CD14-positive monocyte (primary cell): ENCODE measurements at regions not wholly inside any gene's neighbourhood (a gene's known extent, or its start where the extent isn't known, plus 50 kb on each side); places are given as distances from the start of the nearest gene placed in this dataset.

Source experiments
- DNase-seq, 3 donors: peaks; one replicate each; pipeline ENCODE4 v3.0.0-alpha.2; 2011 to 2022
- H2AFZ ChIP-seq: 2 replicates; pipeline ENCODE4 v1.6.0; 2012; ENCODE audit warnings: mild to moderate bottlenecking, low read depth, low read length, inconsistent platforms; ENCODE audit not compliant: insufficient read depth, poor library complexity, severe bottlenecking
- H3K27ac ChIP-seq, 2 donors: 1 replicate in 1 of 2; 2 replicates in 1 of 2; pipeline ENCODE4 v1.5.1; 2012 to 2013; ENCODE audit warnings: low read length in 2 of 2, control low read depth in 1 of 2, inconsistent platforms in 1 of 2, low read depth in 1 of 2, mild to moderate bottlenecking in 1 of 2
- H3K27me3 ChIP-seq, 2 donors: one replicate each; pipeline versions ENCODE4 v1.6.0 to v1.6.1; 2011 to 2013; ENCODE audit warnings: low read length in 2 of 2; ENCODE audit not compliant: control insufficient read depth in 2 of 2, insufficient read depth in 2 of 2
- H3K36me3 ChIP-seq, 2 donors: replicated peaks in 1 of 2; 1 replicate in 1 of 2; 2 replicates in 1 of 2; pipeline versions ENCODE4 v1.5.1 to v1.6.1; 2012 to 2013; ENCODE audit warnings: low read length in 2 of 2, control low read depth in 1 of 2, inconsistent platforms in 1 of 2, mild to moderate bottlenecking in 1 of 2; ENCODE audit not compliant: insufficient read depth in 2 of 2, control insufficient read depth in 1 of 2
- H3K4me1 ChIP-seq, 2 donors: 1 replicate in 1 of 2; 2 replicates in 1 of 2; pipeline versions ENCODE4 v1.5.1 to v1.6.1; 2012 to 2013; ENCODE audit warnings: low read length in 2 of 2, control low read depth in 1 of 2, inconsistent platforms in 1 of 2, mild to moderate bottlenecking in 1 of 2, moderate library complexity in 1 of 2; ENCODE audit not compliant: insufficient read depth in 2 of 2, control insufficient read depth in 1 of 2
- H3K4me2 ChIP-seq: replicated peaks from 2 replicates; pipeline ENCODE3; 2012; ENCODE audit warnings: low read length, moderate library complexity, mild to moderate bottlenecking; ENCODE audit not compliant: poor library complexity, severe bottlenecking; ENCODE audit errors: extremely low read depth
- H3K4me3 ChIP-seq, 3 experiments: fragments of 200-600 bp in 1 of 3; sonication (generic) in 1 of 3; replicated peaks in 1 of 3; 1 replicate in 2 of 3; 2 replicates in 1 of 3; pipeline ENCODE4 v1.5.1; 2011 to 2013; ENCODE audit warnings: low read length in 3 of 3, mild to moderate bottlenecking in 3 of 3, control low read depth in 2 of 3, low read depth in 2 of 3, inconsistent platforms in 1 of 3, moderate library complexity in 1 of 3
- H3K79me2 ChIP-seq: 2 replicates; pipeline ENCODE4 v1.6.0; 2012; ENCODE audit warnings: mild to moderate bottlenecking, control low read depth, inconsistent platforms, low read length, moderate library complexity; ENCODE audit not compliant: insufficient read depth
- H3K9ac ChIP-seq: 2 replicates; pipeline ENCODE4 v1.6.0; 2017; ENCODE audit warnings: low read length, mild to moderate bottlenecking; ENCODE audit not compliant: insufficient read depth, poor library complexity, severe bottlenecking
- H3K9me3 ChIP-seq, 2 donors: replicated peaks in 1 of 2; 1 replicate in 1 of 2; 2 replicates in 1 of 2; pipeline versions ENCODE4 v1.5.1 to v1.6.1; 2012 to 2013; ENCODE audit warnings: low read length in 2 of 2, control low read depth in 1 of 2; ENCODE audit not compliant: control insufficient read depth in 1 of 2, insufficient read depth in 1 of 2
- H4K20me1 ChIP-seq: 2 replicates; pipeline ENCODE4 v1.6.0; 2012; ENCODE audit warnings: mild to moderate bottlenecking, low read length, control low read depth, moderate library complexity; ENCODE audit not compliant: insufficient read depth
- H3K27ac Mint-ChIP-seq, 7 donors: one replicate each; pipeline ENCODE4 v1.8.0; 2020; ENCODE audit warnings: mild to moderate bottlenecking in 7 of 7, mixed read lengths in 7 of 7, moderate library complexity in 6 of 7, inconsistent platforms in 2 of 7
- H3K27me3 Mint-ChIP-seq, 3 donors: one replicate each; pipeline ENCODE4 v1.8.0; 2021 to 2022; ENCODE audit warnings: low read depth in 3 of 3, mild to moderate bottlenecking in 3 of 3, mixed read lengths in 3 of 3, moderate library complexity in 3 of 3, inconsistent platforms in 1 of 3
- H3K36me3 Mint-ChIP-seq, 2 donors: one replicate each; pipeline ENCODE4 v1.8.0; 2020; ENCODE audit warnings: mixed read lengths in 2 of 2, inconsistent platforms in 1 of 2, mild to moderate bottlenecking in 1 of 2
- H3K4me1 Mint-ChIP-seq: one replicate; pipeline ENCODE4 v1.8.0; 2020; ENCODE audit warnings: mild to moderate bottlenecking, mixed read lengths
- H3K4me3 Mint-ChIP-seq, 2 donors: one replicate each; pipeline ENCODE4 v1.8.0; 2020; ENCODE audit warnings: mild to moderate bottlenecking in 2 of 2, mixed read lengths in 2 of 2, moderate library complexity in 1 of 2
- H3K9me3 Mint-ChIP-seq, 7 donors: one replicate each; pipeline ENCODE4 v1.8.0; 2020 to 2022; ENCODE audit warnings: mixed read lengths in 7 of 7, mild to moderate bottlenecking in 6 of 7, moderate library complexity in 6 of 7, inconsistent platforms in 2 of 7
- CTCF ChIP-seq: fragments of 200-600 bp; IDR thresholded peaks from one replicate; pipeline ENCODE4 v1.8.0; 2022; ENCODE audit warnings: antibody characterized with exemption, mild to moderate bottlenecking
- WGBS: methylation state at CpG from one replicate; pipeline ENCODE4 v1.1.5; 2013; ENCODE audit warnings: missing lambda C conversion rate; ENCODE audit not compliant: insufficient coverage; 5-methylcytosine and 5-hydroxymethylcytosine counted together
- intact Hi-C, 2 donors: fragments of 100-400 bp; cut with micrococcal nuclease; formaldehyde crosslinking; loops; one replicate each; pipeline versions ENCODE4 v1.15.0 to v1.15.1; 2023

GRCh38 chr6:140343128-140343527 is 968.7 kb upstream of the CITED2 start:
- peaks cover 0 to 19% (median 11%) of the 10 kb centered on the region in 7 donors for H3K9me3 Mint-ChIP-seq
- no peak overlapping the region for H3K27ac Mint-ChIP-seq
- no peaks in the 10 kb centered on the region for H3K27me3 ChIP-seq

GRCh38 chr6:140341272-140341671 is 966.8 kb upstream of the CITED2 start:
- DNase-seq, result no peak
- TF ChIP-seq CTCF, result no peak
- Histone ChIP-seq H3K9ac (no peak overlapping the region), H4K20me1 (no peaks in the 10 kb centered on the region), H3K79me2 (no peaks in the 10 kb centered on the region), H3K27ac (no peak overlapping the region), H3K36me3 (no peaks in the 10 kb centered on the region), H3K9me3 (peaks cover 0 to 10% of the 10 kb centered on the region in 2 donors), H3K27me3 (no peaks in the 10 kb centered on the region), H3K4me2 (no peak overlapping the region), H3K4me1 (no peaks in the 10 kb centered on the region), H3K4me3 (no peak overlapping the region), H2AFZ (no peak overlapping the region)
- Mint-ChIP-seq H3K27ac (no peak overlapping the region), H3K9me3 (peaks cover 3 to 27% (median 15%) of the 10 kb centered on the region in 7 donors), H3K4me3 (no peak overlapping the region), H3K27me3 (no peaks in the 10 kb centered on the region), H3K36me3 (no peaks in the 10 kb centered on the region), H3K4me1 (no peaks in the 10 kb centered on the region)
- intact Hi-C loops, result no loop called here

More at GRCh38 chr6:140343128-140343527, 968.7 kb upstream of the CITED2 start:
- no peak for TF ChIP-seq CTCF
- Mint-ChIP-seq H3K36me3 (no peaks in the 10 kb centered on the region), H3K4me1 (no peaks in the 10 kb centered on the region), H3K4me3 (no peak overlapping the region), H3K27me3 (peaks cover 0 to 1% (median 0%) of the 10 kb centered on the region in 3 donors)
- H3K79me2 ChIP-seq, result no peaks in the 10 kb centered on the region
- H4K20me1 ChIP-seq, result no peaks in the 10 kb centered on the region
- no peak overlapping the region for H2AFZ ChIP-seq
- H3K9ac ChIP-seq, result no peak overlapping the region
- no peak overlapping the region for H3K4me3 ChIP-seq
- 100% methylated on average over 1 of the region's 2 CpGs for WGBS
- H3K4me1 ChIP-seq, result no peaks in the 10 kb centered on the region
- intact Hi-C loops, result no loop called here
- no peak overlapping the region for H3K4me2 ChIP-seq
- no peaks in the 10 kb centered on the region for H3K36me3 ChIP-seq
- no peak for DNase-seq
- peaks cover 0 to 6% of the 10 kb centered on the region in 2 donors for H3K9me3 ChIP-seq
- no peak overlapping the region for H3K27ac ChIP-seq
